ENCODE measurements at regions not wholly inside any gene's neighbourhood (a gene's known extent, or its start where the extent isn't known, plus 50 kb on each side); places are given as distances from the start of the nearest gene placed in this dataset.
"Not testable (repeated sequence)": the region's sequence is repeated elsewhere in the genome, so short reads cannot be mapped to it uniquely, and the experiment has no call there.

GRCh38 chrX:1053600-1053999 is 158.8 kb downstream of the CRLF2 start:
- TF ChIP-seq POLR2A, CTCF (IDR thresholded peaks at IDR 0.05): not testable (repeated sequence)

Measured in gastroesophageal sphincter (tissue), 3 donors.